GM20431 (cell line): ENCODE measurements at regions not wholly inside any gene's neighbourhood (a gene's known extent, or its start where the extent isn't known, plus 50 kb on each side); places are given as distances from the start of the nearest gene placed in this dataset.
"Not testable (repeated sequence)": the region's sequence is repeated elsewhere in the genome, so short reads cannot be mapped to it uniquely, and the experiment has no call there.

Experiments used
- in situ Hi-C: fragments of 300-500 bp; cut with MseI, MboI; formaldehyde crosslinking; loops from one replicate; pipeline ENCODE4 v1.15.0; 2020; ENCODE audit warnings: low sequenced_read_pairs; ENCODE audit not compliant: unreplicated experiment

GRCh38 chr21:17101696-17102095 lies 411.1 kb upstream of the CXADR start:
- in situ Hi-C loops = no loop called here

GRCh38 chr21:17105932-17106331 lies 406.9 kb upstream of the CXADR start:
- in situ Hi-C loops = no loop called here

- in situ Hi-C loops = no loop called here
These were observed 398.8 kb upstream of the CXADR start for GRCh38 chr21:17114045-17114444.

DNA sequence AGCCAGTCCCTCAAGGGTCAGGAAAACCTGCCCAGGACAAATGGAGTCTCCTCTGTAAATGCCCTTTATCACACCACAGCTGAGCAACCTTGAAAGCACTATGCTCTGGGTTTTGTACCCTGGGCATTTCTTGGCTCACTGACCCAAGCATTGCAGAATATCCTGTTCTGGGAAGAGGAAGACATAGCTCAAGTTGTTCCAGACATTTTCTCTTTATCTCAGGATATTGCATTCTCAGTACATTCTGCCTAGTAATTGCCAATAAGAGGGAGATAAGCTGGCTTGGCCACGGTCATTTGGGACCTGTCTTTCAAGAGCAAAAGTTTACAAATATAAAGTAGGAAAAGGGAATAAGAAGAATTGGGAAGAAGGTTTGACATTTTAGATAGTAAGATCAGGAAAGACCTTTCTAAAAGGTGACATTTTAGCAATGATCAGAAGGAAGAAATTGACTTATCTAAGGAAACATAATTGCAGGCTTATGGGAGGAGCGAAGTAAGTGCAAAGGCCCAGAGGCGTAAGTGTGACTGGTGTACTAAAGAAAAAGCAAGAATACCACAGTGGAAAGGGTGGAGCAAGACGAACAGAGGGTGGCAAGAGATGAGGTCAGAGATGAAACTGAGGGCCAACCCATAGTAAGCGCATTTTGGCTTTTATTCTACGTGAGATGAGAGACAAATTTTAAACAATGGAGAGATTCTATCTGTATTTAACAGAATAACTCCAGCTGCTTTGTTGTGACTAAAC lies 394.0 kb upstream of the CXADR start:
- in situ Hi-C loops = no loop called here

GRCh38 chr21:17119466-17120297 lies 393.2 kb upstream of the CXADR start:
- in situ Hi-C loops = no loop called here

DNA sequence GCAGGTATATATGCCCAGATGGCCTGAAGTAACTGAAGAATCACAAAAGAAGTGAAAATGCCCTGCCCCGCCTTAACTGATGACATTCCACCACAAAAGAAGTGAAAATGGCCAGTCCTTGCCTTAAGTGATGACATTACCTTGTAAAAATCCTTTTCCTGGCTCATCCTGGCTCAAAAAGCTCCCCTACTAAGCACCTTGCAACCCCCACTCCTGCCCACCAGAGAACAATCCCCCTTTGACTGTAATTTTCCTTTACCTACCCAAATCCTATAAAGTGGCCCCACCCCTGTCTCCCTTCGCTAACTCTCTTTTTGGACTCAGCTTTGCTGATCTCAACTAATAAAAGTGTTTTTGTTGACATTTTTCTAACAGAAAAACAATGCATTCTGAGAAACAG lies 385.4 kb upstream of the CXADR start:
- in situ Hi-C loops = not testable (repeated sequence)

- in situ Hi-C loops = no loop called here
These were observed 384.7 kb upstream of the CXADR start for GRCh38 chr21:17128132-17128531.

- in situ Hi-C loops = not testable (repeated sequence)
These were observed 373.7 kb upstream of the CXADR start for GRCh38 chr21:17139159-17139558.

- in situ Hi-C loops = no loop called here
These were observed 373.1 kb upstream of the CXADR start for GRCh38 chr21:17139696-17140095.

DNA sequence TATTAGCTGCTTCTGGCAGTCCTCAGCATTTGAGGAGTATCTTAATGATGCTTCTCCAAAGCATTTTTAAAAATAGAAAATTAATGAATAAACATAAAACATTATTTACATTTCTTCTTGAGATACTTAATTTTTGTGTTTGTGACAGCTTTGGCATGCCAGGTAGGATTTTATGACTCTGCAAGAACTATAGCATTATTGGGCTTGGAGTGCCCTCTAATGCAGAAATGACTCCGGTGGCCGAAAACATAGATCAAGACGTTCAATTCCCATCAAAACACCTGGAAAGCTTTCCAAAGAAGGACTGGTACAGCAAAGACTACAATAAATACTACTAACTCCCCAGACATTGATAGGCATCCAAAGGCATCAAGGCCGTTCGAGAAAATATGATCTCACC lies 366.4 kb upstream of the CXADR start:
- in situ Hi-C loops = no loop called here

DNA sequence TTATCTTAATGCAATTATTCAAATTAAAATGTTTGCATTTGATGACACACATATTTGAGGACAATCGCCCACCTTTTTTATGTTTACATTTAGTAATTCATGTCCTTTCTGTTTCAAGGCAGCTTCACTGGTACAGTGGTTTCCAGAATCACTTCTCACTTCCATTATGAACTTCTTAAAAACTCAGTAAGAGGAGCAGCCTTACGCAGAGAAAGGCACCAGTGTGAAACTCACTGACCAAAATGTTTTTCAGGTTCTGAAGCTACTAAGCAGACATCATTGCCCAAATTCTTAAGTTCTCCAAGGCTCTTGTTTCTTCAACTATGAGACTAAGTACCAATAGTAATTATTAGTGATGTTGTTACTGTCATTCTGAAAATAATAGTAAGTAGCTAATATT lies 353.1 kb upstream of the CXADR start:
- in situ Hi-C loops = no loop called here

DNA sequence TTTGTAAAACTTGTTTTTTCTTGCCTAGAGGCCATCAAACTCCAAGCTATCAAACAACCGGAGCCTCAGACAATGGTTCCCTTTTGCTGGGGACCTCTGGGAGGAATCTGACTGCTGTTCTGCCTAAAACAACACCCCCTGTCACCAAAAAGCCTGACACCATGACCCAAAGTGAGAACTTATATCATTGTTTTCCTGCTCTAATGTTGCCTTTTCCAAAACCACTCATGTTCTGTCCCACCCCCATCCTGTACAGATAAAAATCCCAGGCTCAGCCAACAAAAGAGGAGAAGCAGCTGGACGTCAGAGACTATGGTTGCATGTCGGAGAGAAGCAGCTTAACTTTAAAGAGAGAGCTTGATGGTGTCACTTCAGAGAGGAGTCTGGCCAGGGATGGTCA lies 327.2 kb upstream of the CXADR start:
- in situ Hi-C loops = no loop called here

GRCh38 chr21:17189963-17190362 lies 322.9 kb upstream of the CXADR start:
- in situ Hi-C loops = no loop called here

- in situ Hi-C loops = no loop called here
These were observed 321.4 kb upstream of the CXADR start for GRCh38 chr21:17191346-17191993.

DNA sequence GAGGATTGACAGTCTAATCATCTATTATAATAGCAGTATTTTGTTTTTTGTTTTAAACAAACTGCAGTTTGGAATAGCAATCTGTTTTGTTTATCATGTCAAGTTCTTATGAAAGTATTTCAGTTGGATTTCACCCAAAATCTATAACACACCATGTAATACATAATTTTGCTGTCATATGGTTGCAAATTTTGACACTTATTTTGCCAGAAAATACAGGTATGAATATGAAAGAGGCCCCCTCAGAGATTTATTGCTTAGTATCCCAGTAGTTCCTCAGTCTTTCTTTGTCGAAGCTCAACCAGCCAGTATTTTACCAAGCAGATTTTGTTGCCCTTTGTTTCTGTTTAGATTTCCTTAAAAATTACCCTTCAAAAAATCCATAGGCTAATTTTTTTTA lies 317.5 kb upstream of the CXADR start:
- in situ Hi-C loops = no loop called here

DNA sequence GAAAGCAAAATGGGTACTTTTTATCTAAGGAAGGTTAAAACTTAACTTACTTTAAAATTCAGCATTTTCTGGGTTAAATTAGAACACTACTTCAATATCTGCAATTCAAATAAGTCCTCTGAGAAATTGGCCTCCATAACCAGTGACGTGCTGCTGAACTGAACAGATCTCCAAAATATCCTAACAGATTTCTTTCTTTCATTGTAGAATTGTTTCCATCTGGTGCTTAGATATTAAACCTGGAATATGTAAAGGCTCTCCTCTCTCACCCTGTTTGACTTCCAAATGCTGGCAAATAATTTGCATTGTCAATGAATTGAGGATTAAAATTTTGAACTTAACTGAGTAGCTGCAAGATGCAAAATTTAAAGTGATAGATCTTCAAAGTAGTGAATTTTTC lies 316.9 kb upstream of the CXADR start:
- in situ Hi-C loops = no loop called here

DNA sequence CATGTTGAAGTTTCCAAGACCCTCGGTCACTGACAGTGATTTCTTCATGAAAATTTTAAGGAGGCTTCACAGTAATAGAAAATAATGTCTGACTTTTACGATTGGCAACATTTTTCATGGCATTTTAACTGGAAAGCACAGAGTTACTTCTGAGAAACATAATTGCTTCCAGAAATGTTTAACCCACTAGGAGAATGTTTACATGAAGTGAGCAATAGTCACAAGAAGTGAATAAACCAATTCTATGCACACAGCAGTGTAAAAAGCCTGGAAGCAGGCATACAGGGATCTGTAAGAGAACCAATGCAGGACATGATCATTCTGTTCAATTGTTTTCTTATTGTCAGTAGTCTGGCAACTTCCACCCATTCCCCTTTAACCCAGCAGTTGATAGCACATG lies 316.2 kb upstream of the CXADR start:
- in situ Hi-C loops = no loop called here

GRCh38 chr21:17197996-17198395 lies 314.8 kb upstream of the CXADR start:
- in situ Hi-C loops = no loop called here

- in situ Hi-C loops = no loop called here
These were observed 312.6 kb upstream of the CXADR start for GRCh38 chr21:17200250-17200649.

DNA sequence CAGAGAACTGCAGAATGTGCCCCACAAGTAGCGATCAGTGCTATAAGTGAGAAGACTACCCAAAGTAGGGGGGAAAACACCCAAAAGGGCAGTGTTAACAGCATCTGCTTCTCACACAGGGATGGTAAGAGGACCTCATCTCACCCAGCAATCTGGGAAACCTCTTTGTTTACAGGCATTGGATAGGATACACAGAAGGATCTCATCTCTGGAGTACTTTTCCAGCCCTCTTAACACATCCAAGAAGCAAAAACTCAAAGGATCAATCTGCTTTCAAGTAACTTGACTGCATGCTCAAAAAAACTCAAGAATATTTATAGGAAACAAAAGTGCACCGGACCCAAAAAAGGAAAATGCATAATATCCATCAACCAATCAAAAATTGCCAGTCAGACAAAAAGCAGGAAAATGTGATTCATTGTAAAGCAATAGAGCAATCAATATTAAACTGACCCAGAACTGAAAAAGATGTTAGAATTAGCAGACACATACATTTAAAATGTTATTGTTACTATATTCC lies 311.0 kb upstream of the CXADR start:
- in situ Hi-C loops = no loop called here

- in situ Hi-C loops = no loop called here
These were observed 298.0 kb upstream of the CXADR start for GRCh38 chr21:17214801-17215200.
